WTC11 (cell line): ENCODE measurements at regions not wholly inside any gene's neighbourhood (a gene's known extent, or its start where the extent isn't known, plus 50 kb on each side); places are given as distances from the start of the nearest gene placed in this dataset.

ENCODE experiments used
- ATAC-seq: fragments of 200-7000 bp; cut with Tn5 transposase; 2 replicates; pipeline ENCODE4 v1.10.0; 2021; ENCODE audit warnings: mild to moderate bottlenecking, moderate library complexity
- CTCF ChIA-PET: fragments of 300-600 bp; sonication (Branson Sonifier 250); formaldehyde crosslinking; loops from one replicate; lab custom pipeline; 2021; ENCODE audit warnings: antibody characterized with exemption; lab: Charles Lee
- POLR2A ChIA-PET: fragments of 350-600 bp; sonication (Branson Sonifier 250); formaldehyde crosslinking; loops from one replicate; lab custom pipeline; 2021; ENCODE audit warnings: antibody characterized with exemption; lab: Charles Lee
- DNase-seq: peaks from one replicate; pipeline ENCODE4 v3.0.0; 2021; ENCODE audit warnings: low spot score
- H3K27ac Mint-ChIP-seq: 2 replicates; pipeline ENCODE4 v1.8.0; 2021; ENCODE audit warnings: mixed read lengths
- H3K27me3 Mint-ChIP-seq: 2 replicates; pipeline ENCODE4 v1.8.0; 2021; ENCODE audit warnings: low read depth, mild to moderate bottlenecking, moderate library complexity, mixed read lengths
- H3K36me3 Mint-ChIP-seq: 2 replicates; pipeline ENCODE4 v1.8.0; 2021; ENCODE audit warnings: mixed read lengths
- H3K4me1 Mint-ChIP-seq: 2 replicates; pipeline ENCODE4 v1.8.0; 2022; ENCODE audit warnings: mixed read lengths
- H3K4me3 Mint-ChIP-seq: 2 replicates; pipeline ENCODE4 v1.8.0; 2021; ENCODE audit warnings: mild to moderate bottlenecking, moderate library complexity, mixed read lengths
- H3K9me3 Mint-ChIP-seq: 2 replicates; pipeline ENCODE4 v1.8.0; 2021; ENCODE audit warnings: mixed read lengths
- CREM ChIP-seq: sonication (generic); formaldehyde crosslinking; IDR thresholded peaks from 2 replicates; pipeline ENCODE4 v1.8.1; 2022; ENCODE audit warnings: mild to moderate bottlenecking, missing genetic modification reagents, moderate library complexity
- EMX1 ChIP-seq: fragments of 250-450 bp; sonication (Bioruptor Pico); IDR thresholded peaks from 2 replicates; pipeline ENCODE4 v1.8.0; 2021; ENCODE audit warnings: mild to moderate bottlenecking
- FOXP1 ChIP-seq: sonication (generic); formaldehyde crosslinking; IDR thresholded peaks from 2 replicates; pipeline ENCODE4 v1.8.0; 2022; ENCODE audit warnings: missing genetic modification reagents, mild to moderate bottlenecking, moderate library complexity, borderline replicate concordance
- JAZF1 ChIP-seq: fragments of 250-450 bp; sonication (Bioruptor Pico); IDR thresholded peaks from 2 replicates; pipeline ENCODE4 v1.9.0; 2021; ENCODE audit warnings: moderate library complexity, mild to moderate bottlenecking, inconsistent platforms
- PRRX2 ChIP-seq: fragments of 250-450 bp; sonication (Bioruptor Pico); IDR thresholded peaks from 2 replicates; pipeline ENCODE4 v1.8.0; 2021; ENCODE audit warnings: mild to moderate bottlenecking
- RORB ChIP-seq: fragments of 250-450 bp; sonication (Bioruptor Pico); IDR thresholded peaks from 2 replicates; pipeline ENCODE4 v1.9.0; 2021; ENCODE audit warnings: mild to moderate bottlenecking
- SP1 ChIP-seq: sonication (generic); formaldehyde crosslinking; conservative IDR thresholded peaks from 2 replicates; pipeline ENCODE4 v1.8.1; 2022; ENCODE audit warnings: missing genetic modification reagents
- TEAD1 ChIP-seq: sonication (generic); formaldehyde crosslinking; IDR thresholded peaks from 2 replicates; pipeline ENCODE4 v1.8.0; 2022; ENCODE audit warnings: mild to moderate bottlenecking, missing genetic modification reagents
- ZBTB21 ChIP-seq: sonication (generic); formaldehyde crosslinking; IDR thresholded peaks from 2 replicates; pipeline ENCODE4 v1.8.1; 2023; ENCODE audit warnings: mild to moderate bottlenecking, missing genetic modification reagents, borderline replicate concordance
- ZNF232 ChIP-seq: sonication (generic); formaldehyde crosslinking; IDR thresholded peaks from 2 replicates; pipeline ENCODE4 v1.8.0; 2022; ENCODE audit warnings: mild to moderate bottlenecking, missing genetic modification reagents
- ZNF416 ChIP-seq: fragments of 250-450 bp; sonication (Bioruptor Pico); IDR thresholded peaks from 2 replicates; pipeline ENCODE4 v1.9.0; 2021; ENCODE audit warnings: mild to moderate bottlenecking, inconsistent platforms
- TF ChIP-seq, protein P1 (sequence below): sonication (generic); formaldehyde crosslinking; IDR thresholded peaks from 2 replicates; pipeline ENCODE4 v1.8.1; 2023; ENCODE audit warnings: mild to moderate bottlenecking, missing genetic modification reagents, moderate library complexity
- TF ChIP-seq, protein P2 (sequence below): sonication (generic); formaldehyde crosslinking; IDR thresholded peaks from 2 replicates; pipeline ENCODE4 v1.8.1; 2022; ENCODE audit warnings: missing genetic modification reagents, borderline replicate concordance
- TF ChIP-seq, protein P3 (sequence below): sonication (generic); formaldehyde crosslinking; conservative IDR thresholded peaks from 2 replicates; pipeline ENCODE4 v1.8.1; 2023; ENCODE audit warnings: mild to moderate bottlenecking, low read depth, missing genetic modification reagents, moderate library complexity
- TF ChIP-seq, protein P4 (sequence below): fragments of 250-450 bp; sonication (Bioruptor Pico); IDR thresholded peaks from 2 replicates; pipeline ENCODE4 v1.9.0; 2021; ENCODE audit warnings: mild to moderate bottlenecking
- TF ChIP-seq, protein P5 (sequence below): sonication (generic); formaldehyde crosslinking; IDR thresholded peaks from 2 replicates; pipeline ENCODE4 v1.8.1; 2023; ENCODE audit warnings: mild to moderate bottlenecking, missing genetic modification reagents

DNA sequence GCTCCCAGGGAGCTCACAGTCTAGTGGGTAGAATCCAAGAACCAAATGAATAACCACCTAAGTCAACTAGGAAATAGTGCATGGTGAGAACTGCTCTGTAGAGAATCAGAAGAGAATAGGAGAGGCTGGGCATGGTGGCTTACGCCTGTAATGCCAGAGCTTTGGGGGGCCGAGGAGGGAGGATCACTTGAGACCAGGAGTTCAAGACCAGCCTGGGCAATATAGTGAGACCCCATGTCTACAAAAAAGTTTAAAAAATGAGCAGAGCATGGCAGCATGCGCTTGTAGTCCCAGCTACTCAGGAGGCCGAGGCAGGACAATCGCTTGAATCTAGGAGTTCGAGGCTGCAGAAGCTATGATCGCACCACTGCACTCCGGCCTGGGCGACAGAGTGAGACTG is 122.3 kb upstream of the IRF2BP2 start:
- TF ChIP-seq, protein P1, sequence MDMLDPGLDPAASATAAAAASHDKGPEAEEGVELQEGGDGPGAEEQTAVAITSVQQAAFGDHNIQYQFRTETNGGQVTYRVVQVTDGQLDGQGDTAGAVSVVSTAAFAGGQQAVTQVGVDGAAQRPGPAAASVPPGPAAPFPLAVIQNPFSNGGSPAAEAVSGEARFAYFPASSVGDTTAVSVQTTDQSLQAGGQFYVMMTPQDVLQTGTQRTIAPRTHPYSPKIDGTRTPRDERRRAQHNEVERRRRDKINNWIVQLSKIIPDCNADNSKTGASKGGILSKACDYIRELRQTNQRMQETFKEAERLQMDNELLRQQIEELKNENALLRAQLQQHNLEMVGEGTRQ (CRISPR knock-in tag): no peak
- no peak for TF ChIP-seq JAZF1 (CRISPR knock-in tag)
- TF ChIP-seq, protein P2, sequence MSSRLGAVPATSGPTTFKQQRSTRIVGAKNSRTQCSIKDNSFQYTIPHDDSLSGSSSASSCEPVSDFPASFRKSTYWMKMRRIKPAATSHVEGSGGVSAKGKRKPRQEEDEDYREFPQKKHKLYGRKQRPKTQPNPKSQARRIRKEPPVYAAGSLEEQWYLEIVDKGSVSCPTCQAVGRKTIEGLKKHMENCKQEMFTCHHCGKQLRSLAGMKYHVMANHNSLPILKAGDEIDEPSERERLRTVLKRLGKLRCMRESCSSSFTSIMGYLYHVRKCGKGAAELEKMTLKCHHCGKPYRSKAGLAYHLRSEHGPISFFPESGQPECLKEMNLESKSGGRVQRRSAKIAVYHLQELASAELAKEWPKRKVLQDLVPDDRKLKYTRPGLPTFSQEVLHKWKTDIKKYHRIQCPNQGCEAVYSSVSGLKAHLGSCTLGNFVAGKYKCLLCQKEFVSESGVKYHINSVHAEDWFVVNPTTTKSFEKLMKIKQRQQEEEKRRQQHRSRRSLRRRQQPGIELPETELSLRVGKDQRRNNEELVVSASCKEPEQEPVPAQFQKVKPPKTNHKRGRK (CRISPR knock-in tag): no peak
- no peak for TF ChIP-seq CREM (CRISPR knock-in tag)
- no peak for TF ChIP-seq ZNF416 (CRISPR knock-in tag)
- no peak for TF ChIP-seq FOXP1 (CRISPR knock-in tag)
- TF ChIP-seq PRRX2 (CRISPR knock-in tag): no peak
- TF ChIP-seq EMX1: no peak
- TF ChIP-seq, protein P3, sequence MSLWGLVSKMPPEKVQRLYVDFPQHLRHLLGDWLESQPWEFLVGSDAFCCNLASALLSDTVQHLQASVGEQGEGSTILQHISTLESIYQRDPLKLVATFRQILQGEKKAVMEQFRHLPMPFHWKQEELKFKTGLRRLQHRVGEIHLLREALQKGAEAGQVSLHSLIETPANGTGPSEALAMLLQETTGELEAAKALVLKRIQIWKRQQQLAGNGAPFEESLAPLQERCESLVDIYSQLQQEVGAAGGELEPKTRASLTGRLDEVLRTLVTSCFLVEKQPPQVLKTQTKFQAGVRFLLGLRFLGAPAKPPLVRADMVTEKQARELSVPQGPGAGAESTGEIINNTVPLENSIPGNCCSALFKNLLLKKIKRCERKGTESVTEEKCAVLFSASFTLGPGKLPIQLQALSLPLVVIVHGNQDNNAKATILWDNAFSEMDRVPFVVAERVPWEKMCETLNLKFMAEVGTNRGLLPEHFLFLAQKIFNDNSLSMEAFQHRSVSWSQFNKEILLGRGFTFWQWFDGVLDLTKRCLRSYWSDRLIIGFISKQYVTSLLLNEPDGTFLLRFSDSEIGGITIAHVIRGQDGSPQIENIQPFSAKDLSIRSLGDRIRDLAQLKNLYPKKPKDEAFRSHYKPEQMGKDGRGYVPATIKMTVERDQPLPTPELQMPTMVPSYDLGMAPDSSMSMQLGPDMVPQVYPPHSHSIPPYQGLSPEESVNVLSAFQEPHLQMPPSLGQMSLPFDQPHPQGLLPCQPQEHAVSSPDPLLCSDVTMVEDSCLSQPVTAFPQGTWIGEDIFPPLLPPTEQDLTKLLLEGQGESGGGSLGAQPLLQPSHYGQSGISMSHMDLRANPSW: no peak
- no peak for TF ChIP-seq ZNF232 (CRISPR knock-in tag)
- no peak for TF ChIP-seq TEAD1 (CRISPR knock-in tag)
- no peak for TF ChIP-seq RORB
- peaks cover 28% of the 10 kb centered on the region for H3K4me1 Mint-ChIP-seq
- H3K27me3 Mint-ChIP-seq: no peaks in the 10 kb centered on the region
- DNase-seq (no peak), ATAC-seq (no peak)
- POLR2A ChIA-PET: no interaction called here
- no peaks in the 10 kb centered on the region for H3K9me3 Mint-ChIP-seq
- no peak overlapping the region for H3K27ac Mint-ChIP-seq
- no peak overlapping the region for H3K4me3 Mint-ChIP-seq
- CTCF ChIA-PET: interaction anchor here (1.3 kb wide), 1 partner anchor 361 kb away, joined by 4 read pairs; no protein-coding TSS in a partner anchor
- H3K36me3 Mint-ChIP-seq: no peaks in the 10 kb centered on the region

DNA sequence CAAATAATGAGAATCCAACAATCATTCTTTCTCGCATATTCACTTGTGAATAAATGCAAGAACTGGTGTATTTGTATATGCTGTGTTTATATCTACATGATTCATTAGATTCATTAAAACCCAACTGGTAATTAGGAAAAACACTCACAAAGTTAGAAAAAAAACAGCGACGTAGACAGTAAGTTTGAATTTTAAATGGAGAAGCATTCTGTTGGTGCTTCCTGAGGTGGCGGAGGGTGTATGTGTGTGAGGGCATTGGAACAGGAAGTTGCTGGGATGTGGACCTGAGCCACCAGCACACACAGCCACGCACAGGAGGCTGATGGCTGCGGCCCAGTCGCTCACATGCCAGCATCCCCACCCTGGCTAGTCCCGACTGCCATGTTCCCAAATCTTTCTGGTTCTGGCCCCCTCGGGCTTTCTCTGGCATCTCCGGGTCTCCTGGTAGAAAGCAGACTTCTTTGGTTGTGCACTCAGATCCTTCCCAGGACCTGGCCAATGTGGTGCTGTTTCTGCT is 121.6 kb upstream of the IRF2BP2 start:
- H3K4me3 Mint-ChIP-seq: no peak overlapping the region
- no peaks in the 10 kb centered on the region for H3K9me3 Mint-ChIP-seq
- H3K27ac Mint-ChIP-seq: no peak overlapping the region
- no peaks in the 10 kb centered on the region for H3K36me3 Mint-ChIP-seq
- DNase-seq: no peak
- H3K27me3 Mint-ChIP-seq: no peaks in the 10 kb centered on the region
- ChIA-PET CTCF (no interaction called here), POLR2A (no interaction called here)
- no peak for TF ChIP-seq SP1 (CRISPR knock-in tag)
- TF ChIP-seq, protein P4, sequence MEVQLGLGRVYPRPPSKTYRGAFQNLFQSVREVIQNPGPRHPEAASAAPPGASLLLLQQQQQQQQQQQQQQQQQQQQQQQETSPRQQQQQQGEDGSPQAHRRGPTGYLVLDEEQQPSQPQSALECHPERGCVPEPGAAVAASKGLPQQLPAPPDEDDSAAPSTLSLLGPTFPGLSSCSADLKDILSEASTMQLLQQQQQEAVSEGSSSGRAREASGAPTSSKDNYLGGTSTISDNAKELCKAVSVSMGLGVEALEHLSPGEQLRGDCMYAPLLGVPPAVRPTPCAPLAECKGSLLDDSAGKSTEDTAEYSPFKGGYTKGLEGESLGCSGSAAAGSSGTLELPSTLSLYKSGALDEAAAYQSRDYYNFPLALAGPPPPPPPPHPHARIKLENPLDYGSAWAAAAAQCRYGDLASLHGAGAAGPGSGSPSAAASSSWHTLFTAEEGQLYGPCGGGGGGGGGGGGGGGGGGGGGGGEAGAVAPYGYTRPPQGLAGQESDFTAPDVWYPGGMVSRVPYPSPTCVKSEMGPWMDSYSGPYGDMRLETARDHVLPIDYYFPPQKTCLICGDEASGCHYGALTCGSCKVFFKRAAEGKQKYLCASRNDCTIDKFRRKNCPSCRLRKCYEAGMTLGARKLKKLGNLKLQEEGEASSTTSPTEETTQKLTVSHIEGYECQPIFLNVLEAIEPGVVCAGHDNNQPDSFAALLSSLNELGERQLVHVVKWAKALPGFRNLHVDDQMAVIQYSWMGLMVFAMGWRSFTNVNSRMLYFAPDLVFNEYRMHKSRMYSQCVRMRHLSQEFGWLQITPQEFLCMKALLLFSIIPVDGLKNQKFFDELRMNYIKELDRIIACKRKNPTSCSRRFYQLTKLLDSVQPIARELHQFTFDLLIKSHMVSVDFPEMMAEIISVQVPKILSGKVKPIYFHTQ: no peak
- H3K4me1 Mint-ChIP-seq: peaks cover 30% of the 10 kb centered on the region
- no peak for ATAC-seq

DNA sequence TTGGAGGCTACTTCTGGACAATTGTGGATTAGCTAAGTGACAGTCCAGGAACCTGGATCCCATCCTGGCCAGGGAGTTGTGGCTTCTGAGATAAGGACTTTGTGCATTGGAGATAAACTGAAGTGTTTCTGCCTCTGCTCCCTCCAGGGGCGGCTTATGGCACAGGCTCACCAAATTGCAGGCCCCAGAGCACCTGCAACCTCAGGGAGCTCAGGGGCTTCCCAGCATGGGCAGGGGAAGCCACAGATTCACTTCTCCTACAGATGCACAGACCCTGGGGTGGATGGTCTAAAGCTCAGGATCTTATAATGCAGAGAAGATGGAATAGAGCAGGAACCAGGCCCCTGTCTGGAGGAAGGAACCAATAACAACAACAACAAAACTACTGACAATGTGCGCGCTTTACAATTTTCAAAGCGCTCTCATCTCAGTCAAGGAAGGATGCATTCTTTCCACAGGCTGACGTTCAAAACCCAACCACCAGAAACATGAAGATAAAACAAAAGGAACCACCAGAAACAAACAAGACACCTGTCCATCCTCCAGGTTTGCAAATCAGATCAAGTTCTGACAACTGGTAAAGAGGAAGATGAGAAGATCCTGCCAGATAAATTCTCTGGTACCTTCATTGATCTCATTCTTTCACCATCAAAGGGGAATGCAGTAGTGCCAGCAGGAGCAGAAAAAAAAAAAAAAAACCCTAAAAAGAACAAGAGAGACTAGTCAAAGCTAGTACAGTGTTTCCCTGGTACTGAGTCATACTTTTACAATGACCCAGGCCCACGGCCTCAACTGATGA is 121.0 kb upstream of the IRF2BP2 start:
- Mint-ChIP-seq H3K27ac (no peak overlapping the region), H3K9me3 (no peaks in the 10 kb centered on the region), H3K27me3 (no peaks in the 10 kb centered on the region), H3K4me1 (peaks cover 31% of the 10 kb centered on the region), H3K36me3 (no peaks in the 10 kb centered on the region), H3K4me3 (no peak overlapping the region)
- ATAC-seq: no peak
- CTCF ChIA-PET: no interaction called here
- POLR2A ChIA-PET: no interaction called here
- TF ChIP-seq ZBTB21: no peak
- TF ChIP-seq, protein P5, sequence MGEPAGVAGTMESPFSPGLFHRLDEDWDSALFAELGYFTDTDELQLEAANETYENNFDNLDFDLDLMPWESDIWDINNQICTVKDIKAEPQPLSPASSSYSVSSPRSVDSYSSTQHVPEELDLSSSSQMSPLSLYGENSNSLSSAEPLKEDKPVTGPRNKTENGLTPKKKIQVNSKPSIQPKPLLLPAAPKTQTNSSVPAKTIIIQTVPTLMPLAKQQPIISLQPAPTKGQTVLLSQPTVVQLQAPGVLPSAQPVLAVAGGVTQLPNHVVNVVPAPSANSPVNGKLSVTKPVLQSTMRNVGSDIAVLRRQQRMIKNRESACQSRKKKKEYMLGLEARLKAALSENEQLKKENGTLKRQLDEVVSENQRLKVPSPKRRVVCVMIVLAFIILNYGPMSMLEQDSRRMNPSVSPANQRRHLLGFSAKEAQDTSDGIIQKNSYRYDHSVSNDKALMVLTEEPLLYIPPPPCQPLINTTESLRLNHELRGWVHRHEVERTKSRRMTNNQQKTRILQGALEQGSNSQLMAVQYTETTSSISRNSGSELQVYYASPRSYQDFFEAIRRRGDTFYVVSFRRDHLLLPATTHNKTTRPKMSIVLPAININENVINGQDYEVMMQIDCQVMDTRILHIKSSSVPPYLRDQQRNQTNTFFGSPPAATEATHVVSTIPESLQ (CRISPR knock-in tag): no peak
- no peak for DNase-seq
